ENCODE measurements at regions not wholly inside any gene's neighbourhood (a gene's known extent, or its start where the extent isn't known, plus 50 kb on each side); places are given as distances from the start of the nearest gene placed in this dataset.

DNA sequence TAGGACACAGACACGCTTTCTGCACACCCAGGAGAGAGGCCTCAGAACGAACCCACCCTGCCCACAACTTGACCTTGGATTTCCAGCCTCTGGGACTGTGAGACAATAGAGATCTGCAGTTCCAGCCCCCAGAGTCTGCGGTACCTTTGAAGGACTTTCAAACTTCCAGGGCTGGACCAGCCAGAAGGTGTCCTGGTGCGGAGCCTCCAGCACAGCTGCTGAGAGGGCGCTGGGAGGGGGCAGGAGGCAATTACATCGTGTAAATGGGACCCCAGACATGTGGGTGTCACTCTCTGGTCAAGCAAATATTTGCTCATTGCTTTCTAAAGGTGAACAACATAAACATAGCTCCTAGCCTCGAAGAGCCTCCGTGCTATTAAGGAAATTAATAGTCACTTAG, 58.7 kb upstream of the ACTRT2 start:
- CTCF ChIA-PET: no interaction called here
- Histone ChIP-seq H3K27me3 (ENCODE audit: low read length) (peaks cover 68% of the 10 kb centered on the region), H2AFZ (ENCODE audit: low read length) (no peak overlapping the region), H3K9me3 (ENCODE audit: low read length) (peaks cover 8% of the 10 kb centered on the region), H3K27ac (ENCODE audit: low read length) (no peak overlapping the region), H3K79me2 (ENCODE audit: low read length) (no peaks in the 10 kb centered on the region), H3K4me3 (ENCODE audit: low read length) (no peak overlapping the region), H3K9ac (ENCODE audit: low read length) (no peak overlapping the region), H3K4me1 (ENCODE audit: insufficient read depth, low read length) (no peaks in the 10 kb centered on the region), H3K36me3 (ENCODE audit: low read depth, low read length) (no peaks in the 10 kb centered on the region), H3K9me2 (replicated peaks; ENCODE audit: low read length) (0 out of 2 replicates have a peak, but pooled peaks cover 4% of the 10 kb centered on the region), H4K20me1 (ENCODE audit: low read length) (no peaks in the 10 kb centered on the region), H3F3A (ENCODE audit: low read length, unreplicated experiment) (no peaks in the 10 kb centered on the region), H3K4me2 (ENCODE audit: low read length) (no peak overlapping the region)
- intact Hi-C loops (cut with micrococcal nuclease): no loop called here
- TF ChIP-seq EZH2phosphoT487 (IDR thresholded peaks at IDR 0.05; ENCODE audit: borderline replicate concordance, low read length): no peak
- POLR2A ChIA-PET (ENCODE audit: unreplicated experiment): no interaction called here
- no TSS peak for BruUV-seq (replicated peaks)
- ATAC-seq (no peak), DNase-seq (no peak)

DNA sequence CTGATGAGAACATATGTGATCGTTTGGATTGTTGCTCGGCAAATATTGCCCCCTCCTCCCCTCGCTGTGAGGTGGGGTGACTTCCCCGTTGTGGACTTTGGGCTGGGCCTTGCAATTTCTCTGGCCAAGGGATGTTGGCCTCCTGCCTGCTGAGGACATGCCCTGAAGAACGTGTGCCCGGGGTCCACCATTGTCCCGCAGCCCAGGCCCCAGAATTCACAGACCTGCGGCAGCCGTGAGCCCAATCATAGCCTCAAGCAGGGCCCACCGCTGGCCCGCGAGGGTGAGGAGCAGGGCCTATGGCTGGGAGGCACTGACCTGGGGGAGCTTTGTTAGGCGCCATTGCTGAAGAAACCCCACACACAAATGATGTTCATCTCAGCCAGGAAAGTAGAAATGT, 58.3 kb upstream of the ACTRT2 start:
- Histone ChIP-seq H3K4me2 (ENCODE audit: low read length) (no peak overlapping the region), H3K27me3 (ENCODE audit: low read length) (peaks cover 72% of the 10 kb centered on the region), H3K36me3 (ENCODE audit: low read depth, low read length) (no peaks in the 10 kb centered on the region), H3F3A (ENCODE audit: low read length, unreplicated experiment) (no peaks in the 10 kb centered on the region), H3K9ac (ENCODE audit: low read length) (no peak overlapping the region), H3K9me2 (replicated peaks; ENCODE audit: low read length) (0 out of 2 replicates have a peak, but pooled peaks cover 4% of the 10 kb centered on the region), H3K4me3 (ENCODE audit: low read length) (no peak overlapping the region), H3K27ac (ENCODE audit: low read length) (no peak overlapping the region), H4K20me1 (ENCODE audit: low read length) (no peaks in the 10 kb centered on the region), H3K4me1 (ENCODE audit: insufficient read depth, low read length) (no peaks in the 10 kb centered on the region), H2AFZ (ENCODE audit: low read length) (no peak overlapping the region), H3K9me3 (ENCODE audit: low read length) (peaks cover 4% of the 10 kb centered on the region; the same call in 1 of the 2 replicates), H3K79me2 (ENCODE audit: low read length) (no peaks in the 10 kb centered on the region)
- TF ChIP-seq, protein P1, sequence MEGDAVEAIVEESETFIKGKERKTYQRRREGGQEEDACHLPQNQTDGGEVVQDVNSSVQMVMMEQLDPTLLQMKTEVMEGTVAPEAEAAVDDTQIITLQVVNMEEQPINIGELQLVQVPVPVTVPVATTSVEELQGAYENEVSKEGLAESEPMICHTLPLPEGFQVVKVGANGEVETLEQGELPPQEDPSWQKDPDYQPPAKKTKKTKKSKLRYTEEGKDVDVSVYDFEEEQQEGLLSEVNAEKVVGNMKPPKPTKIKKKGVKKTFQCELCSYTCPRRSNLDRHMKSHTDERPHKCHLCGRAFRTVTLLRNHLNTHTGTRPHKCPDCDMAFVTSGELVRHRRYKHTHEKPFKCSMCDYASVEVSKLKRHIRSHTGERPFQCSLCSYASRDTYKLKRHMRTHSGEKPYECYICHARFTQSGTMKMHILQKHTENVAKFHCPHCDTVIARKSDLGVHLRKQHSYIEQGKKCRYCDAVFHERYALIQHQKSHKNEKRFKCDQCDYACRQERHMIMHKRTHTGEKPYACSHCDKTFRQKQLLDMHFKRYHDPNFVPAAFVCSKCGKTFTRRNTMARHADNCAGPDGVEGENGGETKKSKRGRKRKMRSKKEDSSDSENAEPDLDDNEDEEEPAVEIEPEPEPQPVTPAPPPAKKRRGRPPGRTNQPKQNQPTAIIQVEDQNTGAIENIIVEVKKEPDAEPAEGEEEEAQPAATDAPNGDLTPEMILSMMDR (conservative IDR thresholded peaks at IDR 0.05; ENCODE audit: low read depth, low read length): no peak
- TF ChIP-seq EZH2phosphoT487 (IDR thresholded peaks at IDR 0.05; ENCODE audit: borderline replicate concordance, low read length) (no peak), EZH2 (IDR thresholded peaks at IDR 0.05; ENCODE audit: low read length, unreplicated experiment) (no peak)
- no peak for DNase-seq
- ATAC-seq: no peak
- BruUV-seq (replicated peaks): no TSS peak
- intact Hi-C loops (cut with micrococcal nuclease): no loop called here
- POLR2A ChIA-PET (ENCODE audit: unreplicated experiment): no interaction called here
- CTCF ChIA-PET: no interaction called here

DNA sequence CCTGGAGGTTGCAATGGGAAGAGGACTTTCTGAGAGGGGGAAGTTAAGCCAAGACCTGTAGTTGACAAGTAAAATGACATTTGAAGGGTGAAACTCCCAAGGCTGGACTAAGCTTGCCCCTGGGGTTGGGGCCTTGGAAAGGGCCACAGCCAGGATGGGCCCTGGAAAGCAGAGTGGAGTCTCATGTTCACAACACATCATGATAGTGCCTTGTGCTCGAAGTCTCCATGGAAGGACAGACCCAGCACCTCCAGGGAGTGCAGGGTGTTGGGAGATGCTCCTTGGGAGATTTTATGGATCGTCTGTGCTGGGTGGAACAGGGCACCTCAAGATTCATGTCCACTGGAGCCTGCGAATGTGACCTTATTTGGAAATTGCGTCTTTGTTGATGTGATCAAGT, 55.6 kb upstream of the ACTRT2 start:
- CTCF ChIA-PET: no interaction called here
- Histone ChIP-seq H3K4me1 (ENCODE audit: insufficient read depth, low read length) (no peaks in the 10 kb centered on the region), H3K9me2 (replicated peaks; ENCODE audit: low read length) (0 out of 2 replicates have a peak, but pooled peaks cover 4% of the 10 kb centered on the region), H3K27ac (ENCODE audit: low read length) (no peak overlapping the region), H3K4me2 (ENCODE audit: low read length) (no peak overlapping the region), H3K4me3 (ENCODE audit: low read length) (no peak overlapping the region), H2AFZ (ENCODE audit: low read length) (no peak overlapping the region), H3K9ac (ENCODE audit: low read length) (no peak overlapping the region), H4K20me1 (ENCODE audit: low read length) (no peaks in the 10 kb centered on the region), H3K27me3 (ENCODE audit: low read length) (peaks cover 90% of the 10 kb centered on the region), H3F3A (ENCODE audit: low read length, unreplicated experiment) (no peaks in the 10 kb centered on the region), H3K36me3 (ENCODE audit: low read depth, low read length) (no peaks in the 10 kb centered on the region), H3K79me2 (ENCODE audit: low read length) (no peaks in the 10 kb centered on the region), H3K9me3 (ENCODE audit: low read length) (peaks cover 4% of the 10 kb centered on the region; the same call in 1 of the 2 replicates)
- no peak for TF ChIP-seq EZH2 (IDR thresholded peaks at IDR 0.05; ENCODE audit: low read length, unreplicated experiment)
- TF ChIP-seq, protein P1 (conservative IDR thresholded peaks at IDR 0.05; ENCODE audit: low read depth, low read length): no peak
- no peak for TF ChIP-seq EZH2phosphoT487 (IDR thresholded peaks at IDR 0.05; ENCODE audit: borderline replicate concordance, low read length)
- intact Hi-C loops (cut with micrococcal nuclease): no loop called here
- BruUV-seq (replicated peaks): no TSS peak
- no peak for ATAC-seq
- DNase-seq: no peak
- POLR2A ChIA-PET (ENCODE audit: unreplicated experiment): no interaction called here

Measured in PC-3 (cell line).